ENCODE measurements at regions not wholly inside any gene's neighbourhood (a gene's known extent, or its start where the extent isn't known, plus 50 kb on each side); places are given as distances from the start of the nearest gene placed in this dataset.

- no peak for DNase-seq (ENCODE audit: low read depth, low spot score)
- ChIA-PET POLR2A (no interaction called here), CTCF (interaction anchor here (0.7 to 1.0 kb wide), 2 partner anchors 9 to 505 kb away, joined by 3 to 4 read pairs; no protein-coding TSS in a partner anchor)
- TF ChIP-seq, protein P1, sequence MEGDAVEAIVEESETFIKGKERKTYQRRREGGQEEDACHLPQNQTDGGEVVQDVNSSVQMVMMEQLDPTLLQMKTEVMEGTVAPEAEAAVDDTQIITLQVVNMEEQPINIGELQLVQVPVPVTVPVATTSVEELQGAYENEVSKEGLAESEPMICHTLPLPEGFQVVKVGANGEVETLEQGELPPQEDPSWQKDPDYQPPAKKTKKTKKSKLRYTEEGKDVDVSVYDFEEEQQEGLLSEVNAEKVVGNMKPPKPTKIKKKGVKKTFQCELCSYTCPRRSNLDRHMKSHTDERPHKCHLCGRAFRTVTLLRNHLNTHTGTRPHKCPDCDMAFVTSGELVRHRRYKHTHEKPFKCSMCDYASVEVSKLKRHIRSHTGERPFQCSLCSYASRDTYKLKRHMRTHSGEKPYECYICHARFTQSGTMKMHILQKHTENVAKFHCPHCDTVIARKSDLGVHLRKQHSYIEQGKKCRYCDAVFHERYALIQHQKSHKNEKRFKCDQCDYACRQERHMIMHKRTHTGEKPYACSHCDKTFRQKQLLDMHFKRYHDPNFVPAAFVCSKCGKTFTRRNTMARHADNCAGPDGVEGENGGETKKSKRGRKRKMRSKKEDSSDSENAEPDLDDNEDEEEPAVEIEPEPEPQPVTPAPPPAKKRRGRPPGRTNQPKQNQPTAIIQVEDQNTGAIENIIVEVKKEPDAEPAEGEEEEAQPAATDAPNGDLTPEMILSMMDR (IDR thresholded peaks at IDR 0.05; ENCODE audit: low read depth, low read length): no peak
- Histone ChIP-seq H3K27ac (ENCODE audit: low read depth, low read length) (no peak overlapping the region), H3K9me3 (ENCODE audit: control insufficient read depth, insufficient read depth, low read length) (no peaks in the 10 kb centered on the region), H3K4me3 (ENCODE audit: low read depth, low read length) (no peak overlapping the region), H3K27me3 (ENCODE audit: control insufficient read depth, insufficient read depth, low read length) (no peaks in the 10 kb centered on the region)
Measured at GRCh38 chr3:65035246-65035645, 347.4 kb upstream of the ADAMTS9 start.

DNA sequence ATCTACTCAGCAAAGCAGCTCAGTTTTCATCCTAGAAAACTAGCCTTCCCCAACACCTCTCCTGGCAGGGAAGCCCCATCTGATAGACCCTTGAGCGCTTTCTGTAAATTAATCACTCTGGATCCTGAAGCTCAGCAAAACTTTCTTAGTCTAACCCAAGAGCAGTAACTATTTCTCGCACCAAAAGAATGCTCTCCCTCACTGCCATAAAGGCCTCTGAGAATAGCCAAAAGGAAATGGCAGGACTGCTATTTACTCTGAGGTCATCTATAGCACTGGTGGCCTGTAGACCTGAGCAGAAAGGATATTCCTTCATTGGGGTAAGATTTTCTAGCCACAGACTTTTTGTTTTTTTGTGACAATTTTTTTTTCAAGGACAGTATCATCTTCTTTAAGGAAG is 345.8 kb upstream of the ADAMTS9 start:
- H3K9me3 ChIP-seq (ENCODE audit: control insufficient read depth, insufficient read depth, low read length): no peaks in the 10 kb centered on the region
- H3K27ac ChIP-seq (ENCODE audit: low read depth, low read length): no peak overlapping the region
- no peak overlapping the region for H3K4me3 ChIP-seq (ENCODE audit: low read depth, low read length)
- H3K27me3 ChIP-seq (ENCODE audit: control insufficient read depth, insufficient read depth, low read length): no peaks in the 10 kb centered on the region
- ChIA-PET CTCF (no interaction called here), POLR2A (no interaction called here)
- TF ChIP-seq, protein P1 (IDR thresholded peaks at IDR 0.05; ENCODE audit: low read depth, low read length): no peak
- DNase-seq (ENCODE audit: low read depth, low spot score): no peak

- no peak overlapping the region for H3K4me3 ChIP-seq (ENCODE audit: low read depth, low read length)
- no peaks in the 10 kb centered on the region for H3K9me3 ChIP-seq (ENCODE audit: control insufficient read depth, insufficient read depth, low read length)
- TF ChIP-seq, protein P1 (IDR thresholded peaks at IDR 0.05; ENCODE audit: low read depth, low read length): no peak
- no peaks in the 10 kb centered on the region for H3K27me3 ChIP-seq (ENCODE audit: control insufficient read depth, insufficient read depth, low read length)
- H3K27ac ChIP-seq (ENCODE audit: low read depth, low read length): no peak overlapping the region
- no peak for DNase-seq (ENCODE audit: low read depth, low spot score)
- CTCF ChIA-PET: no interaction called here
- POLR2A ChIA-PET: no interaction called here
Measured at GRCh38 chr3:65030847-65031463, 343.2 kb upstream of the ADAMTS9 start.

GRCh38 chr3:65030014-65030627 is 342.3 kb upstream of the ADAMTS9 start:
- POLR2A ChIA-PET: no interaction called here
- DNase-seq (ENCODE audit: low read depth, low spot score): no peak

GRCh38 chr3:65029130-65029529 is 341.3 kb upstream of the ADAMTS9 start:
- no peaks in the 10 kb centered on the region for H3K9me3 ChIP-seq (ENCODE audit: control insufficient read depth, insufficient read depth, low read length)
- POLR2A ChIA-PET: no interaction called here

More at GRCh38 chr3:65030014-65030627, 342.3 kb upstream of the ADAMTS9 start:
- no peaks in the 10 kb centered on the region for H3K9me3 ChIP-seq (ENCODE audit: control insufficient read depth, insufficient read depth, low read length)
- CTCF ChIA-PET: no interaction called here
- no peaks in the 10 kb centered on the region for H3K27me3 ChIP-seq (ENCODE audit: control insufficient read depth, insufficient read depth, low read length)
- no peak overlapping the region for H3K4me3 ChIP-seq (ENCODE audit: low read depth, low read length)
- H3K27ac ChIP-seq (ENCODE audit: low read depth, low read length): no peak overlapping the region
- TF ChIP-seq, protein P1 (IDR thresholded peaks at IDR 0.05; ENCODE audit: low read depth, low read length): no peak

More at GRCh38 chr3:65029130-65029529, 341.3 kb upstream of the ADAMTS9 start:
- CTCF ChIA-PET: no interaction called here
- H3K27ac ChIP-seq (ENCODE audit: low read depth, low read length): no peak overlapping the region
- H3K4me3 ChIP-seq (ENCODE audit: low read depth, low read length): no peak overlapping the region
- no peak for DNase-seq (ENCODE audit: low read depth, low spot score)
- no peaks in the 10 kb centered on the region for H3K27me3 ChIP-seq (ENCODE audit: control insufficient read depth, insufficient read depth, low read length)
- TF ChIP-seq, protein P1 (IDR thresholded peaks at IDR 0.05; ENCODE audit: low read depth, low read length): no peak
